Prostate gland (tissue), 2 donors: ENCODE measurements at regions not wholly inside any gene's neighbourhood (a gene's known extent, or its start where the extent isn't known, plus 50 kb on each side); places are given as distances from the start of the nearest gene placed in this dataset.
A peak's percentile ranks its signal among the peaks of the same experiment; 100 is the strongest.

Experiments used
- DNase-seq: peaks from one replicate; pipeline ENCODE4 v3.0.0-alpha.2; 2019; ENCODE audit warnings: low spot score
- H3K27ac ChIP-seq, 2 donors: fragments of 200-600 bp; sonication (generic); 2 replicates each; pipeline ENCODE4 v1.5.1; 2017 to 2019
- H3K27me3 ChIP-seq: fragments of 200-600 bp; sonication (generic); replicated peaks from 2 replicates; pipeline ENCODE4 v1.5.1; 2019; ENCODE audit not compliant: insufficient read depth
- H3K36me3 ChIP-seq, 2 donors: fragments of 200-600 bp; sonication (generic); 1 replicate in 1 of 2; 2 replicates in 1 of 2; pipeline versions ENCODE4 v1.5.1 to v1.8.1; 2017 to 2019
- H3K4me1 ChIP-seq: fragments of 200-600 bp; sonication (generic); replicated peaks from 2 replicates; pipeline ENCODE4 v1.5.1; 2019
- H3K4me3 ChIP-seq, 2 donors: fragments of 200-600 bp; sonication (generic); 2 replicates each; pipeline ENCODE4 v1.5.1; 2017 to 2019
- H3K9me3 ChIP-seq: fragments of 200-600 bp; sonication (generic); 2 replicates; pipeline ENCODE4 v1.5.1; 2017
- CTCF ChIP-seq, 4 experiments: fragments of 200-600 bp in 2 of 4; fragments of 450-650 bp in 2 of 4; sonication (generic) in 2 of 4; IDR thresholded peaks; 1 replicate in 3 of 4; 2 replicates in 1 of 4; pipeline ENCODE4 v1.5.1; 2016 to 2019; ENCODE audit warnings: antibody characterized with exemption in 4 of 4, mild to moderate bottlenecking in 2 of 4, moderate library complexity in 2 of 4
- POLR2A ChIP-seq: fragments of 450-650 bp; IDR thresholded peaks from one replicate; pipeline ENCODE4 v1.6.1; 2016; ENCODE audit warnings: antibody characterized with exemption, mild to moderate bottlenecking
- POLR2AphosphoS5 ChIP-seq: sonication (generic); formaldehyde crosslinking; IDR thresholded peaks from one replicate; pipeline ENCODE4 v1.6.1; 2017; ENCODE audit warnings: antibody characterized with exemption
- WGBS: methylation state at CpG from one replicate; pipeline ENCODE4 v1.1.5; 2018; 5-methylcytosine and 5-hydroxymethylcytosine counted together
- intact Hi-C: fragments of 100-400 bp; cut with DNase I; formaldehyde crosslinking; loops from one replicate; pipeline ENCODE4 v1.14.2; 2022

DNA sequence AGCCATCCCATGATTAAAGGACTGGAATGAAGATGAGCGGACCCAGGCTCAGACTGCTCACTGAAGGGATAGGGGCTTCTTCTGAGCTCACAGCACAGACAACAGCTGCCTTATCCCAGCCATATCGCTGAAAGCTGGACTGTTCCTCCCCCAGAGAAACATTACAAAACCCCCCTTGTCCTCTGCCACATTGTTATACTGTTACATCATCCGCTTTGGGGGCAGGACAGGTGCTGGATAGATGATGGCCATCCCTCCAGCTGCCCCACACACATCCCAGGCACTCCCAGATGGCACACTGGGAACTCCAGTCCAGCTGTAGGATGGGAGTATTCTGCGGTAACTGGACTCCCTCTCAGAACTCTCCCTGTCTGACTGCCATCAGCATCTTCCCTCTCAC lies 58.7 kb upstream of the BTRC start:
- Histone ChIP-seq H3K9me3 (no peaks in the 10 kb centered on the region), H3K4me1 (no peaks in the 10 kb centered on the region), H3K27ac (no peak overlapping the region), H3K4me3 (no peak overlapping the region), H3K36me3 (no peaks in the 10 kb centered on the region), H3K27me3 (no peaks in the 10 kb centered on the region)
- DNase-seq, result no peak
- 79% methylated on average over 4 of the region's 4 CpGs for WGBS
- TF ChIP-seq POLR2A (no peak), POLR2AphosphoS5 (no peak), CTCF (IDR thresholded peaks at IDR 0.05) (no peak)
- intact Hi-C loops, result loop anchor here (10.0 kb wide), 1 partner anchor 270 kb away; no protein-coding TSS in a partner anchor

DNA sequence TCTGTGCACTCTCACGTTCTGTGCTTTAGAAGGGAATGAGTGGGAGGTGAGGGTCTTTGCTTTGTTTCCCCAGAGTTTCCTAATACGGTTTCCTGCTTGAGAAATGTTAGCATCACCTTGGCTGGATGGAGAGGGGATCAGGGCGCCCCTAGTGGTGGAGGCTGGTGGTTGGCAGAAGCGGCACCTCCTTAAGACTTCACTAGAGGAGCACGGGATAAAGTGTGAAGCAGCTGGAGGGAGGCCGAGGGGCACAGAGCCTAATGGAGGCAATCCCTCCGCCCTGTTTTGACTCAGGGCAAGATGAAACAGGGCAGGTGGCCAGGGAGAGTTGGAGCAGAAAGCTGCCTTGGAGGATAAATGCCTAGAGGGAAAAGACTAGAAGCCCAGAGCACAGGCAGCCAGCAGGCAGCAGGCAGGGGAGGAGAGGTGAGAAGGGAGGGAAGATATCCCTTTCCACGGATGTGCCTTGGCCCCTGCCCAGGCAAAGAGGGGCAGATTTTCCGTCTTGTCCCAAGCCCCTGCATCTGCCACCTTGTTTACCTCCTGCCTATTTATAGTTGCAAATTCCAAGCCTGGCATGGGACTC lies 56.0 kb upstream of the BTRC start:
- H3K4me1 ChIP-seq, result no peaks in the 10 kb centered on the region
- H3K4me3 ChIP-seq, result no peak overlapping the region
- H3K27ac ChIP-seq, result no peak overlapping the region
- TF ChIP-seq POLR2AphosphoS5 (no peak), CTCF (IDR thresholded peaks at IDR 0.05) (peak; percentile 48 to 69 (median 64)), POLR2A (no peak)
- intact Hi-C loops, result loop anchor here (10.0 kb wide), 1 partner anchor 267 kb away; no protein-coding TSS in a partner anchor
- WGBS, result 3% methylated on average over 9 of the region's 9 CpGs
- H3K9me3 ChIP-seq, result no peaks in the 10 kb centered on the region
- no peaks in the 10 kb centered on the region for H3K27me3 ChIP-seq
- DNase-seq, result peak; percentile 39
- H3K36me3 ChIP-seq, result no peaks in the 10 kb centered on the region

GRCh38 chr10:101299211-101299610 lies 54.8 kb upstream of the BTRC start:
- intact Hi-C loops, result loop anchor here (10.0 kb wide), 1 partner anchor 266 kb away; no protein-coding TSS in a partner anchor
- Histone ChIP-seq H3K4me1 (no peaks in the 10 kb centered on the region), H3K27ac (no peak overlapping the region), H3K36me3 (no peaks in the 10 kb centered on the region), H3K9me3 (no peaks in the 10 kb centered on the region), H3K4me3 (no peak overlapping the region), H3K27me3 (no peaks in the 10 kb centered on the region)
- 77% methylated on average over 6 of the region's 6 CpGs for WGBS
- TF ChIP-seq POLR2A (no peak), POLR2AphosphoS5 (no peak), CTCF (IDR thresholded peaks at IDR 0.05) (no peak)
- DNase-seq, result no peak

- intact Hi-C loops, result loop anchor here (5.0 kb wide), 1 partner anchor 141 kb away; no protein-coding TSS in a partner anchor
- H3K4me3 ChIP-seq, result no peak overlapping the region
- H3K36me3 ChIP-seq, result no peaks in the 10 kb centered on the region
- TF ChIP-seq CTCF (IDR thresholded peaks at IDR 0.05) (peak in 3 of 4 experiments; percentile 42 to 58 (median 54)), POLR2AphosphoS5 (no peak)
- H3K27me3 ChIP-seq, result peaks cover 2% of the 10 kb centered on the region
- no peaks in the 10 kb centered on the region for H3K4me1 ChIP-seq
- DNase-seq, result peak; percentile 29
- H3K27ac ChIP-seq, result no peak overlapping the region
- H3K9me3 ChIP-seq, result no peaks in the 10 kb centered on the region
- 31% methylated on average over 2 of the region's 2 CpGs for WGBS
Observed at GRCh38 chr10:101301111-101301731, 52.7 kb upstream of the BTRC start.
